ENCODE measurements at regions not wholly inside any gene's neighbourhood (a gene's known extent, or its start where the extent isn't known, plus 50 kb on each side); places are given as distances from the start of the nearest gene placed in this dataset.

GRCh38 chr17:15092762-15093161, 172.4 kb downstream of the PMP22 start:
- Mint-ChIP-seq H3K4me3 (no peak overlapping the region), H3K36me3 (ENCODE audit: insufficient read depth) (no peaks in the 10 kb centered on the region), H3K4me1 (ENCODE audit: low read depth) (no peaks in the 10 kb centered on the region), H3K9me3 (no peaks in the 10 kb centered on the region), H3K27me3 (ENCODE audit: low read depth) (peaks cover 5% of the 10 kb centered on the region)
- ATAC-seq: no peak
- no peak for DNase-seq

- Mint-ChIP-seq H3K36me3 (ENCODE audit: insufficient read depth) (no peaks in the 10 kb centered on the region), H3K4me1 (ENCODE audit: low read depth) (no peaks in the 10 kb centered on the region), H3K4me3 (no peak overlapping the region), H3K27me3 (ENCODE audit: low read depth) (peaks cover 5% of the 10 kb centered on the region), H3K9me3 (no peaks in the 10 kb centered on the region)
- ATAC-seq (no peak), DNase-seq (no peak)
These were observed 172.9 kb downstream of the PMP22 start for GRCh38 chr17:15092261-15092660.

- DNase-seq (no peak), ATAC-seq (no peak)
- H3K4me3 Mint-ChIP-seq: no peak overlapping the region
- H3K9me3 Mint-ChIP-seq: no peaks in the 10 kb centered on the region
- H3K27me3 Mint-ChIP-seq (ENCODE audit: low read depth): peaks cover 5% of the 10 kb centered on the region
- H3K4me1 Mint-ChIP-seq (ENCODE audit: low read depth): no peaks in the 10 kb centered on the region
- H3K36me3 Mint-ChIP-seq (ENCODE audit: insufficient read depth): no peaks in the 10 kb centered on the region
These were observed 173.3 kb downstream of the PMP22 start for GRCh38 chr17:15091825-15092224.

GRCh38 chr17:15090533-15090932, 174.6 kb downstream of the PMP22 start:
- no peaks in the 10 kb centered on the region for H3K9me3 Mint-ChIP-seq
- H3K4me3 Mint-ChIP-seq: no peak overlapping the region

GRCh38 chr17:15087946-15088345, 177.2 kb downstream of the PMP22 start:
- ATAC-seq (no peak), DNase-seq (no peak)
- H3K4me1 Mint-ChIP-seq (ENCODE audit: low read depth): no peaks in the 10 kb centered on the region
- peaks cover 9% of the 10 kb centered on the region for H3K27me3 Mint-ChIP-seq (ENCODE audit: low read depth)
- no peaks in the 10 kb centered on the region for H3K9me3 Mint-ChIP-seq
- no peak overlapping the region for H3K4me3 Mint-ChIP-seq
- H3K36me3 Mint-ChIP-seq (ENCODE audit: insufficient read depth): no peaks in the 10 kb centered on the region

More at GRCh38 chr17:15090533-15090932, 174.6 kb downstream of the PMP22 start:
- H3K36me3 Mint-ChIP-seq (ENCODE audit: insufficient read depth): no peaks in the 10 kb centered on the region
- no peaks in the 10 kb centered on the region for H3K4me1 Mint-ChIP-seq (ENCODE audit: low read depth)
- no peak for DNase-seq
- ATAC-seq: no peak
- H3K27me3 Mint-ChIP-seq (ENCODE audit: low read depth): peaks cover 8% of the 10 kb centered on the region

- H3K4me3 Mint-ChIP-seq: no peak overlapping the region
- no peak for DNase-seq
- ATAC-seq: no peak
These were observed 178.3 kb downstream of the PMP22 start for GRCh38 chr17:15086776-15087295.

GRCh38 chr17:15085890-15086677, 179.0 kb downstream of the PMP22 start:
- Mint-ChIP-seq H3K4me1 (ENCODE audit: low read depth) (no peaks in the 10 kb centered on the region), H3K4me3 (no peak overlapping the region), H3K36me3 (ENCODE audit: insufficient read depth) (no peaks in the 10 kb centered on the region), H3K27me3 (ENCODE audit: low read depth) (peaks cover 9% of the 10 kb centered on the region), H3K9me3 (no peaks in the 10 kb centered on the region)
- DNase-seq (no peak), ATAC-seq (no peak)

More at GRCh38 chr17:15086776-15087295, 178.3 kb downstream of the PMP22 start:
- Mint-ChIP-seq H3K4me1 (ENCODE audit: low read depth) (no peaks in the 10 kb centered on the region), H3K27me3 (ENCODE audit: low read depth) (peaks cover 9% of the 10 kb centered on the region), H3K36me3 (ENCODE audit: insufficient read depth) (no peaks in the 10 kb centered on the region), H3K9me3 (no peaks in the 10 kb centered on the region)

- Mint-ChIP-seq H3K36me3 (ENCODE audit: insufficient read depth) (no peaks in the 10 kb centered on the region), H3K4me1 (ENCODE audit: low read depth) (no peaks in the 10 kb centered on the region), H3K27me3 (ENCODE audit: low read depth) (peaks cover 5% of the 10 kb centered on the region), H3K9me3 (no peaks in the 10 kb centered on the region), H3K4me3 (no peak overlapping the region)
- no peak for ATAC-seq
- no peak for DNase-seq
These were observed 181.9 kb downstream of the PMP22 start for GRCh38 chr17:15083225-15083624.

GRCh38 chr17:15081008-15081407, 184.1 kb downstream of the PMP22 start:
- DNase-seq: no peak
- ATAC-seq: no peak
- no peaks in the 10 kb centered on the region for H3K9me3 Mint-ChIP-seq

GRCh38 chr17:15078570-15078969, 186.6 kb downstream of the PMP22 start:
- H3K4me3 Mint-ChIP-seq: no peak overlapping the region
- DNase-seq (no peak), ATAC-seq (no peak)
- no peaks in the 10 kb centered on the region for H3K9me3 Mint-ChIP-seq
- no peaks in the 10 kb centered on the region for H3K36me3 Mint-ChIP-seq (ENCODE audit: insufficient read depth)
- peaks cover 3% of the 10 kb centered on the region for H3K27me3 Mint-ChIP-seq (ENCODE audit: low read depth)
- no peaks in the 10 kb centered on the region for H3K4me1 Mint-ChIP-seq (ENCODE audit: low read depth)

More at GRCh38 chr17:15081008-15081407, 184.1 kb downstream of the PMP22 start:
- Mint-ChIP-seq H3K4me3 (no peak overlapping the region), H3K27me3 (ENCODE audit: low read depth) (peaks cover 6% of the 10 kb centered on the region), H3K4me1 (ENCODE audit: low read depth) (no peaks in the 10 kb centered on the region), H3K36me3 (ENCODE audit: insufficient read depth) (no peaks in the 10 kb centered on the region)

GRCh38 chr17:15076991-15077663, 188.0 kb downstream of the PMP22 start:
- Mint-ChIP-seq H3K27me3 (ENCODE audit: low read depth) (peaks cover 3% of the 10 kb centered on the region), H3K36me3 (ENCODE audit: insufficient read depth) (no peaks in the 10 kb centered on the region), H3K4me3 (no peak overlapping the region), H3K9me3 (no peaks in the 10 kb centered on the region), H3K4me1 (ENCODE audit: low read depth) (no peaks in the 10 kb centered on the region)
- ATAC-seq (no peak), DNase-seq (no peak)

GRCh38 chr17:15051933-15052332, 213.2 kb downstream of the PMP22 start:
- Mint-ChIP-seq H3K4me3 (no peak overlapping the region), H3K27me3 (ENCODE audit: low read depth) (peaks cover 29% of the 10 kb centered on the region), H3K9me3 (peaks cover 4% of the 10 kb centered on the region), H3K4me1 (ENCODE audit: low read depth) (no peaks in the 10 kb centered on the region), H3K36me3 (ENCODE audit: insufficient read depth) (no peaks in the 10 kb centered on the region)
- no peak for DNase-seq
- no peak for ATAC-seq

GRCh38 chr17:15049795-15050160, 215.3 kb downstream of the PMP22 start:
- no peaks in the 10 kb centered on the region for H3K9me3 Mint-ChIP-seq
- H3K27me3 Mint-ChIP-seq (ENCODE audit: low read depth): peaks cover 27% of the 10 kb centered on the region
- no peak for DNase-seq
- ATAC-seq: no peak
- H3K4me3 Mint-ChIP-seq: no peak overlapping the region
- no peaks in the 10 kb centered on the region for H3K4me1 Mint-ChIP-seq (ENCODE audit: low read depth)
- H3K36me3 Mint-ChIP-seq (ENCODE audit: insufficient read depth): no peaks in the 10 kb centered on the region

- H3K9me3 Mint-ChIP-seq: no peaks in the 10 kb centered on the region
- peaks cover 27% of the 10 kb centered on the region for H3K27me3 Mint-ChIP-seq (ENCODE audit: low read depth)
- DNase-seq (no peak), ATAC-seq (no peak)
- no peaks in the 10 kb centered on the region for H3K36me3 Mint-ChIP-seq (ENCODE audit: insufficient read depth)
- H3K4me3 Mint-ChIP-seq: no peak overlapping the region
- no peaks in the 10 kb centered on the region for H3K4me1 Mint-ChIP-seq (ENCODE audit: low read depth)
These were observed 216.0 kb downstream of the PMP22 start for GRCh38 chr17:15048933-15049794.
